A549 (cell line): ENCODE measurements at regions not wholly inside any gene's neighbourhood (a gene's known extent, or its start where the extent isn't known, plus 50 kb on each side); places are given as distances from the start of the nearest gene placed in this dataset.

ENCODE experiments used
- ATAC-seq, 2 experiments: fragments of 200-7000 bp in 1 of 2; fragments of >200 bp in 1 of 2; cut with Nextera tagmentation in 1 of 2; cut with Tn5 transposase in 1 of 2; 3 replicates each; pipeline versions ENCODE4 v1.8.0 to v1.9.1; 2018 to 2020; ENCODE audit warnings: mild to moderate bottlenecking in 1 of 2, moderate library complexity in 1 of 2
- CTCF ChIA-PET: fragments of 300-600 bp; sonication (Branson Sonifier 250); formaldehyde crosslinking; extraction: SDS; loops from one replicate; lab custom pipeline; 2021; ENCODE audit warnings: antibody characterized with exemption, inconsistent platforms; lab: Yijun Ruan, JAX
- POLR2A ChIA-PET: fragments of 350-600 bp; formaldehyde crosslinking; extraction: SDS; loops from one replicate; lab custom pipeline; 2021; ENCODE audit warnings: antibody characterized with exemption, inconsistent platforms; lab: Yijun Ruan, JAX
- DNase-seq, 2 experiments: peaks; one replicate each; pipeline versions ENCODE4 v3.0.0 to v3.0.0-alpha.2; 2011 to 2016; ENCODE audit warnings: low read depth in 1 of 2, low spot score in 1 of 2
- FAIRE-seq: peaks from 2 replicates; lab custom pipeline; 2011; peaks lifted over from hg19 to GRCh38; lab: Jason Lieb, UNC
- H3K27ac ChIP-seq, 2 experiments: fragments of >200 bp; sonication (Bioruptor Twin); formaldehyde crosslinking; 3 replicates each; pipeline ENCODE4 v1.5.1; 2016 to 2017
- H3K4me1 ChIP-seq: fragments of >200 bp; sonication (Bioruptor Twin); formaldehyde crosslinking; 3 replicates; pipeline ENCODE4 v1.6.1; 2016
- H3K4me2 ChIP-seq: fragments of >200 bp; sonication (Bioruptor Twin); formaldehyde crosslinking; 3 replicates; pipeline ENCODE4 v1.6.1; 2016
- H3K4me3 ChIP-seq: fragments of >200 bp; sonication (Bioruptor Twin); formaldehyde crosslinking; 3 replicates; pipeline ENCODE4 v1.5.1; 2016
- H3K9me3 ChIP-seq: fragments of >200 bp; sonication (Bioruptor Twin); formaldehyde crosslinking; 3 replicates; pipeline ENCODE4 v1.6.1; 2016
- CBX2 ChIP-seq: fragments of 200-600 bp; sonication (generic); IDR thresholded peaks from 2 replicates; pipeline ENCODE4 v1.6.1; 2016; ENCODE audit warnings: low read depth, mild to moderate bottlenecking, borderline replicate concordance
- CHD2 ChIP-seq: fragments of 150-350 bp; IDR thresholded peaks from 2 replicates; pipeline ENCODE4 v1.6.1; 2014; ENCODE audit warnings: low read length; ENCODE audit not compliant: partially characterized antibody
- CHD4 ChIP-seq: fragments of 200-600 bp; sonication (generic); IDR thresholded peaks from 2 replicates; pipeline ENCODE4 v1.6.1; 2016; ENCODE audit warnings: antibody characterized with exemption, mild to moderate bottlenecking, borderline replicate concordance
- EHMT2 ChIP-seq: fragments of 200-600 bp; sonication (generic); IDR thresholded peaks from 2 replicates; pipeline ENCODE4 v1.6.1; 2016; ENCODE audit warnings: antibody characterized with exemption, low read depth, mild to moderate bottlenecking, moderate library complexity
- GATA3 ChIP-seq: IDR thresholded peaks from 2 replicates; pipeline ENCODE4 v1.6.1; 2012; ENCODE audit warnings: borderline replicate concordance
- HEYL ChIP-seq: fragments of 250-450 bp; sonication (Bioruptor Pico); IDR thresholded peaks from 2 replicates; pipeline ENCODE4 v1.8.0; 2021; ENCODE audit warnings: mild to moderate bottlenecking, moderate library complexity
- HOXB13 ChIP-seq: fragments of 250-450 bp; sonication (Bioruptor Pico); IDR thresholded peaks from 2 replicates; pipeline ENCODE4 v1.5.0; 2020; ENCODE audit warnings: low read depth, mild to moderate bottlenecking, moderate library complexity
- JUNB ChIP-seq: fragments of >200 bp; sonication (Bioruptor Twin); formaldehyde crosslinking; IDR thresholded peaks from 2 replicates; pipeline ENCODE4 v1.6.1; 2016
- MAFK ChIP-seq: fragments of 450-650 bp; IDR thresholded peaks from 2 replicates; pipeline ENCODE4 v1.6.1; 2014; ENCODE audit not compliant: partially characterized antibody
- MYC ChIP-seq: IDR thresholded peaks from 2 replicates; pipeline ENCODE4 v1.6.1; 2012; ENCODE audit warnings: mild to moderate bottlenecking, inconsistent platforms, low read length, improper control_type of control experiment, borderline replicate concordance
- NFE2L2 ChIP-seq: fragments of 150-350 bp; conservative IDR thresholded peaks from 2 replicates; pipeline ENCODE4 v1.6.1; 2014; ENCODE audit warnings: low read length
- POLR2AphosphoS2 ChIP-seq: conservative IDR thresholded peaks from 2 replicates; pipeline ENCODE4 v1.6.1; 2012; ENCODE audit warnings: low read length, improper control_type of control experiment, inconsistent platforms
- RCOR1 ChIP-seq: fragments of 150-350 bp; IDR thresholded peaks from 2 replicates; pipeline ENCODE4 v1.6.1; 2014; ENCODE audit warnings: antibody characterized with exemption, low read length, low read depth
- RFX5 ChIP-seq: fragments of 450-650 bp; IDR thresholded peaks from 2 replicates; pipeline ENCODE4 v1.7.1; 2014; ENCODE audit warnings: antibody characterized with exemption, mild to moderate bottlenecking, moderate library complexity
- RNF2 ChIP-seq: fragments of 200-600 bp; sonication (generic); IDR thresholded peaks from 2 replicates; pipeline ENCODE4 v1.6.1; 2016; ENCODE audit warnings: low read depth, mild to moderate bottlenecking, antibody characterized with exemption, moderate library complexity, borderline replicate concordance
- TP53 ChIP-seq: fragments of 250-450 bp; sonication (Bioruptor Pico); IDR thresholded peaks from 2 replicates; pipeline ENCODE4 v1.5.0; 2021; ENCODE audit warnings: mild to moderate bottlenecking, moderate library complexity
- WGBS: methylation state at CpG from one replicate; pipeline ENCODE4 v1.1.6; 2017; ENCODE audit errors: missing lambda C conversion rate; 5-methylcytosine and 5-hydroxymethylcytosine counted together
- TF ChIP-seq, protein P1 (sequence below): fragments of 450-650 bp; IDR thresholded peaks from 2 replicates; pipeline ENCODE4 v1.6.1; 2014; ENCODE audit warnings: antibody characterized with exemption
- TF ChIP-seq, protein P2 (sequence below): fragments of >200 bp; sonication (Bioruptor Twin); formaldehyde crosslinking; IDR thresholded peaks from 3 replicates; pipeline ENCODE4 v1.5.1; 2016
- TF ChIP-seq, protein P3 (sequence below): fragments of 250-450 bp; sonication (Bioruptor Pico); IDR thresholded peaks from 2 replicates; pipeline ENCODE4 v1.5.0; 2020; ENCODE audit warnings: low read depth, mild to moderate bottlenecking, moderate library complexity

DNA sequence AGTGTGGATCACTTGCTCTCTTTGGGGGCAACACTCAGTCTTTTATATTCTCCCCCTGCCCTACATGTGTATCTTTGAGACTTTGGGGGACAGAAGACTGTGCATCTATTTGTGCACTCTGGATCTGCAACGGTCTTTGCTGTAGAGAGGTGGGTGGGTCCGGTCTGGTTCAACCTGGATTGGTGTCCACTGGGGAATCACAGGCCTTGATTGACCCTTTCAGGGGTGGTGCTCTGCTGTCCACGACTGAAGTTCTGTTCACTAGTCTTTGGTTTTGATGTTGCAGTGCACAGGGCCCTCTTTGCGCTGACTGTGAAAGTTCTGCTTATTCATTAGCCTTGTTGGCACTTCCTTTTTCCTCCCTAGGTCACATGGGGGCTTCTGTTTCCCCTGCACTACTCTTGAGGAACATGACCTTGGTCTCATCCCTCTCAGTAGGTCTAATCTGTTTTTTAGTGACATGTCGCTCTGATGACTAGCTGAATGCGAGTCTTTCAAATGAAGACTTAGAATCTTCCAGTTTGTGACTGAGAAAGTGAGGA, 284.2 kb downstream of the SV2B start:
- H3K4me1 ChIP-seq: no peaks in the 10 kb centered on the region
- no peak overlapping the region for H3K27ac ChIP-seq
- no peak overlapping the region for H3K4me2 ChIP-seq
- no peak for DNase-seq
- TF ChIP-seq EHMT2: no peak
- TF ChIP-seq RNF2: no peak
- no peak for TF ChIP-seq JUNB
- TF ChIP-seq CHD2: no peak
- TF ChIP-seq RCOR1: no peak
- no peak for TF ChIP-seq NFE2L2
- TF ChIP-seq, protein P1, sequence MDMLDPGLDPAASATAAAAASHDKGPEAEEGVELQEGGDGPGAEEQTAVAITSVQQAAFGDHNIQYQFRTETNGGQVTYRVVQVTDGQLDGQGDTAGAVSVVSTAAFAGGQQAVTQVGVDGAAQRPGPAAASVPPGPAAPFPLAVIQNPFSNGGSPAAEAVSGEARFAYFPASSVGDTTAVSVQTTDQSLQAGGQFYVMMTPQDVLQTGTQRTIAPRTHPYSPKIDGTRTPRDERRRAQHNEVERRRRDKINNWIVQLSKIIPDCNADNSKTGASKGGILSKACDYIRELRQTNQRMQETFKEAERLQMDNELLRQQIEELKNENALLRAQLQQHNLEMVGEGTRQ: no peak
- TF ChIP-seq, all 56 proteins: peak for 0
- POLR2A ChIA-PET: no interaction called here
- ATAC-seq (no peak), FAIRE-seq (no peak)
- no peak overlapping the region for H3K4me3 ChIP-seq
- CTCF ChIA-PET: no interaction called here
- 29% methylated on average over 6 of the region's 6 CpGs for WGBS
- H3K9me3 ChIP-seq: no peaks in the 10 kb centered on the region; the same call in 2 of the 3 replicates

DNA sequence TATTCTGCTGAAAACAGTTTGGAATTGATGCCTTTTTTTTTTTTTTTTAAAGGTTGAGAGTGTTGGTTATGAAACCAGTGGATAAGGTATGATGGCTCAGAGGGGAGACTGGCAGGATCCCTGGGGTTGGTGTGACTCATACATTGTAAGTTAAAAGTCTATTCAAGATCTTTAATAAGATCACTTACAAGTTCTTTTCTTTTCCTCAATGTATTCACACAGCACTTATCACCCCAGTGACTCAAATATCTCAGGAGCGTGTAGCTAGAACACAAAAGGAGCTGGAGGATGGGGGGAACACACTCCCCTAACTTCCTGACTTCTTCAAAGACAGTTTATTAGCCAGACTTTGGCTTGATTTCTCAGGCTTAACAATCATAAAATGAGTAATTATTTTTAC, 285.3 kb downstream of the SV2B start:
- Histone ChIP-seq H3K27ac (no peak overlapping the region), H3K9me3 (no peaks in the 10 kb centered on the region; the same call in 2 of the 3 replicates), H3K4me3 (no peak overlapping the region), H3K4me1 (no peaks in the 10 kb centered on the region), H3K4me2 (no peak overlapping the region)
- FAIRE-seq (no peak), ATAC-seq (no peak), DNase-seq (no peak)
- POLR2A ChIA-PET: interaction anchor here (0.8 kb wide), 1 partner anchor 71 kb away, joined by 3 read pairs; no protein-coding TSS in a partner anchor
- WGBS: 2% methylated on average over 1 of the region's 1 CpG
- CTCF ChIA-PET: interaction anchor here (1.0 to 1.5 kb wide), 4 partner anchors 10 to 322 kb away, joined by 3 to 5 read pairs (median 4); no protein-coding TSS in a partner anchor
- no peak for TF ChIP-seq CBX2
- TF ChIP-seq HEYL (CRISPR knock-in tag): no peak

DNA sequence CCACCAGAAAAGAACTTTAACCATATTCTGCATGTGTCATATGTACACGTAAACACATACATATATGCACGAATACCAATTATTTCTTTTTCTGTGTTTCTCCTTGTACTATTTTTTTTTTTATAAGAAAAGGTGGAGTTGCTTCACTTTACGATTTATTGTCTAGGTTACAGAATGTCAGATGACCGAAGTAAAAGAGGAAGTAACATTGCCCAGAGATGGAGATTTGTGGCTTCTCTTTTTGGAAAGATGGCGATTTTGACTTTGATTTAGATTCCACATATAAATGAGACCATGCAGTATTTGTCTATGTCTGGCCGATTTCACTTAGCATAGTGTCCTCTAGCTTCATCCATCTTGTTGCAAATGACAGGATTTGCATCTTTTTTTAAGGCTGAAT, 293.1 kb downstream of the SV2B start:
- POLR2A ChIA-PET: no interaction called here
- 15% methylated on average over 6 of the region's 6 CpGs for WGBS
- TF ChIP-seq, protein P1: no peak
- TF ChIP-seq, protein P2, sequence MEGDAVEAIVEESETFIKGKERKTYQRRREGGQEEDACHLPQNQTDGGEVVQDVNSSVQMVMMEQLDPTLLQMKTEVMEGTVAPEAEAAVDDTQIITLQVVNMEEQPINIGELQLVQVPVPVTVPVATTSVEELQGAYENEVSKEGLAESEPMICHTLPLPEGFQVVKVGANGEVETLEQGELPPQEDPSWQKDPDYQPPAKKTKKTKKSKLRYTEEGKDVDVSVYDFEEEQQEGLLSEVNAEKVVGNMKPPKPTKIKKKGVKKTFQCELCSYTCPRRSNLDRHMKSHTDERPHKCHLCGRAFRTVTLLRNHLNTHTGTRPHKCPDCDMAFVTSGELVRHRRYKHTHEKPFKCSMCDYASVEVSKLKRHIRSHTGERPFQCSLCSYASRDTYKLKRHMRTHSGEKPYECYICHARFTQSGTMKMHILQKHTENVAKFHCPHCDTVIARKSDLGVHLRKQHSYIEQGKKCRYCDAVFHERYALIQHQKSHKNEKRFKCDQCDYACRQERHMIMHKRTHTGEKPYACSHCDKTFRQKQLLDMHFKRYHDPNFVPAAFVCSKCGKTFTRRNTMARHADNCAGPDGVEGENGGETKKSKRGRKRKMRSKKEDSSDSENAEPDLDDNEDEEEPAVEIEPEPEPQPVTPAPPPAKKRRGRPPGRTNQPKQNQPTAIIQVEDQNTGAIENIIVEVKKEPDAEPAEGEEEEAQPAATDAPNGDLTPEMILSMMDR: no peak
- TF ChIP-seq POLR2AphosphoS2: no peak
- no peak for TF ChIP-seq CBX2
- TF ChIP-seq RCOR1: no peak
- TF ChIP-seq, protein P3, sequence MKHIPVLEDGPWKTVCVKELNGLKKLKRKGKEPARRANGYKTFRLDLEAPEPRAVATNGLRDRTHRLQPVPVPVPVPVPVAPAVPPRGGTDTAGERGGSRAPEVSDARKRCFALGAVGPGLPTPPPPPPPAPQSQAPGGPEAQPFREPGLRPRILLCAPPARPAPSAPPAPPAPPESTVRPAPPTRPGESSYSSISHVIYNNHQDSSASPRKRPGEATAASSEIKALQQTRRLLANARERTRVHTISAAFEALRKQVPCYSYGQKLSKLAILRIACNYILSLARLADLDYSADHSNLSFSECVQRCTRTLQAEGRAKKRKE (CRISPR knock-in tag): no peak
- TF ChIP-seq CHD4: no peak
- no peak for TF ChIP-seq TP53
- TF ChIP-seq MYC: no peak
- TF ChIP-seq RFX5: no peak
- no peak for TF ChIP-seq MAFK
- TF ChIP-seq HOXB13 (CRISPR knock-in tag): no peak
- TF ChIP-seq GATA3: no peak
- no peak for TF ChIP-seq CHD2
- TF ChIP-seq, all 56 proteins: peak for 0
- ATAC-seq (no peak), FAIRE-seq (peak; percentile 13), DNase-seq (no peak)
- CTCF ChIA-PET: no interaction called here
- Histone ChIP-seq H3K4me3 (no peak overlapping the region), H3K4me2 (no peak overlapping the region), H3K4me1 (no peaks in the 10 kb centered on the region), H3K27ac (no peak overlapping the region), H3K9me3 (no peaks in the 10 kb centered on the region; the same call in 2 of the 3 replicates)
